Ishikawa (cell line): ENCODE measurements at regions not wholly inside any gene's neighbourhood (a gene's known extent, or its start where the extent isn't known, plus 50 kb on each side); places are given as distances from the start of the nearest gene placed in this dataset.

Experiments
- CREB1 ChIP-seq: IDR thresholded peaks from 2 replicates; pipeline ENCODE4 v1.6.1; 2012; ENCODE audit warnings: low read depth
- EP300 ChIP-seq: IDR thresholded peaks from 2 replicates; pipeline ENCODE4 v1.6.1; 2012; ENCODE audit warnings: borderline replicate concordance
- FOXM1 ChIP-seq: IDR thresholded peaks from 2 replicates; pipeline ENCODE4 v1.6.1; 2012; ENCODE audit warnings: low read depth, borderline replicate concordance
- RAD21 ChIP-seq: IDR thresholded peaks from 2 replicates; pipeline ENCODE4 v1.6.1; 2012; ENCODE audit warnings: low read depth
- TAF1 ChIP-seq: IDR thresholded peaks from 2 replicates; pipeline ENCODE4 v1.6.1; 2012; ENCODE audit warnings: low read depth, mild to moderate bottlenecking
- TEAD4 ChIP-seq: IDR thresholded peaks from 2 replicates; pipeline ENCODE4 v1.6.1; 2012
- ZBTB7A ChIP-seq: IDR thresholded peaks from 2 replicates; pipeline ENCODE4 v1.6.1; 2012; ENCODE audit warnings: low read depth
- TF ChIP-seq, protein P1 (sequence below): IDR thresholded peaks from 2 replicates; pipeline ENCODE4 v1.6.1; 2012; ENCODE audit warnings: low read depth, mild to moderate bottlenecking
- TF ChIP-seq, protein P2 (sequence below): IDR thresholded peaks from 2 replicates; pipeline ENCODE4 v1.6.1; 2012
- TF ChIP-seq, protein P3 (sequence below): IDR thresholded peaks from 2 replicates; pipeline ENCODE4 v1.6.1; 2012

DNA sequence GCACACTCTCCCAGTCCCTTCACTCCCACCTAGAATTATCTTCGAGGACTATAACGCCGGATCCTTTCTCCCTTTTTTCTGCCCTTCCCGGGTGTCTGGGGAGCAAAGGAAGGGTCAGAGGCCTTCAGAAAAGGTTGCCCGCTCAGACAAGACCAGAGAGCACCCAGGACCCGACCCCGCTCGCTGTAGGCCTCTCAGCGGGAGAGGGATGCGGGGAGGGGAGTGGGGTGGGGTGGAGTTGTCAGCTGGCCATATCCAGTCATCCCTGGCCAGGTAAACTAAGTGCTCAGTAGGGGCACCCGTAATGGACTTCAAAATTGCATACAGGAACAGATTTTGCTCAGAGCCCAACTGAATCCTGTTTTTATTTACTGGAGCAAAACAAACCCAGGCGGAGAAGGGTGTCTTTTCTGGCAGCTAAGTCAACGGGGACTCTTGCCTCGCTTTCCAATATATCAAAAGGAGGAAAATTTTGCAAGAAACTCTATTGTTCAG lies 65.0 kb downstream of the NOL4 start:
- TF ChIP-seq, protein P1, sequence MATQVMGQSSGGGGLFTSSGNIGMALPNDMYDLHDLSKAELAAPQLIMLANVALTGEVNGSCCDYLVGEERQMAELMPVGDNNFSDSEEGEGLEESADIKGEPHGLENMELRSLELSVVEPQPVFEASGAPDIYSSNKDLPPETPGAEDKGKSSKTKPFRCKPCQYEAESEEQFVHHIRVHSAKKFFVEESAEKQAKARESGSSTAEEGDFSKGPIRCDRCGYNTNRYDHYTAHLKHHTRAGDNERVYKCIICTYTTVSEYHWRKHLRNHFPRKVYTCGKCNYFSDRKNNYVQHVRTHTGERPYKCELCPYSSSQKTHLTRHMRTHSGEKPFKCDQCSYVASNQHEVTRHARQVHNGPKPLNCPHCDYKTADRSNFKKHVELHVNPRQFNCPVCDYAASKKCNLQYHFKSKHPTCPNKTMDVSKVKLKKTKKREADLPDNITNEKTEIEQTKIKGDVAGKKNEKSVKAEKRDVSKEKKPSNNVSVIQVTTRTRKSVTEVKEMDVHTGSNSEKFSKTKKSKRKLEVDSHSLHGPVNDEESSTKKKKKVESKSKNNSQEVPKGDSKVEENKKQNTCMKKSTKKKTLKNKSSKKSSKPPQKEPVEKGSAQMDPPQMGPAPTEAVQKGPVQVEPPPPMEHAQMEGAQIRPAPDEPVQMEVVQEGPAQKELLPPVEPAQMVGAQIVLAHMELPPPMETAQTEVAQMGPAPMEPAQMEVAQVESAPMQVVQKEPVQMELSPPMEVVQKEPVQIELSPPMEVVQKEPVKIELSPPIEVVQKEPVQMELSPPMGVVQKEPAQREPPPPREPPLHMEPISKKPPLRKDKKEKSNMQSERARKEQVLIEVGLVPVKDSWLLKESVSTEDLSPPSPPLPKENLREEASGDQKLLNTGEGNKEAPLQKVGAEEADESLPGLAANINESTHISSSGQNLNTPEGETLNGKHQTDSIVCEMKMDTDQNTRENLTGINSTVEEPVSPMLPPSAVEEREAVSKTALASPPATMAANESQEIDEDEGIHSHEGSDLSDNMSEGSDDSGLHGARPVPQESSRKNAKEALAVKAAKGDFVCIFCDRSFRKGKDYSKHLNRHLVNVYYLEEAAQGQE, result no peak
- no peak for TF ChIP-seq EP300
- no peak for TF ChIP-seq ZBTB7A
- TF ChIP-seq, protein P2, sequence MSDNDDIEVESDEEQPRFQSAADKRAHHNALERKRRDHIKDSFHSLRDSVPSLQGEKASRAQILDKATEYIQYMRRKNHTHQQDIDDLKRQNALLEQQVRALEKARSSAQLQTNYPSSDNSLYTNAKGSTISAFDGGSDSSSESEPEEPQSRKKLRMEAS, result no peak
- TF ChIP-seq TAF1, result no peak
- TF ChIP-seq TEAD4, result no peak
- TF ChIP-seq CREB1, result no peak
- TF ChIP-seq, protein P3, sequence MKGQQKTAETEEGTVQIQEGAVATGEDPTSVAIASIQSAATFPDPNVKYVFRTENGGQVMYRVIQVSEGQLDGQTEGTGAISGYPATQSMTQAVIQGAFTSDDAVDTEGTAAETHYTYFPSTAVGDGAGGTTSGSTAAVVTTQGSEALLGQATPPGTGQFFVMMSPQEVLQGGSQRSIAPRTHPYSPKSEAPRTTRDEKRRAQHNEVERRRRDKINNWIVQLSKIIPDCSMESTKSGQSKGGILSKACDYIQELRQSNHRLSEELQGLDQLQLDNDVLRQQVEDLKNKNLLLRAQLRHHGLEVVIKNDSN, result no peak
- TF ChIP-seq RAD21, result no peak
- no peak for TF ChIP-seq FOXM1
